GM12872 (cell line): ENCODE measurements at regions not wholly inside any gene's neighbourhood (a gene's known extent, or its start where the extent isn't known, plus 50 kb on each side); places are given as distances from the start of the nearest gene placed in this dataset.

Experiments used
- CTCF ChIP-seq: IDR thresholded peaks from 3 replicates; pipeline ENCODE4 v1.5.1; 2011; ENCODE audit warnings: low read depth, mild to moderate bottlenecking, low read length, moderate library complexity; ENCODE audit not compliant: insufficient read depth

GRCh38 chr21:34221331-34222030 is 142.3 kb upstream of the KCNE2 start:
- TF ChIP-seq CTCF = no peak

- TF ChIP-seq CTCF = no peak
Measured at GRCh38 chr21:34222031-34222335, 141.8 kb upstream of the KCNE2 start.

GRCh38 chr21:34223376-34223775 is 140.4 kb upstream of the KCNE2 start:
- no peak for TF ChIP-seq CTCF

- no peak for TF ChIP-seq CTCF
Measured at GRCh38 chr21:34227386-34227852, 136.4 kb upstream of the KCNE2 start.

- no peak for TF ChIP-seq CTCF
Measured at GRCh38 chr21:34228792-34229191, 135.0 kb upstream of the KCNE2 start.

- no peak for TF ChIP-seq CTCF
Measured at GRCh38 chr21:34229353-34229752, 134.5 kb upstream of the KCNE2 start.

GRCh38 chr21:34235514-34235913 is 128.3 kb upstream of the KCNE2 start:
- TF ChIP-seq CTCF = no peak
